Naive thymus-derived CD4-positive, alpha-beta T cell (primary cell): ENCODE measurements at regions not wholly inside any gene's neighbourhood (a gene's known extent, or its start where the extent isn't known, plus 50 kb on each side); places are given as distances from the start of the nearest gene placed in this dataset.

Experiments
- ATAC-seq: fragments of 150-1000 bp; cut with Tn5 transposase; 2 replicates; pipeline ENCODE4 v1.10.0; 2021; ENCODE audit warnings: mild to moderate bottlenecking, moderate library complexity
- CTCF ChIA-PET: fragments of 350-600 bp; sonication (Branson Sonifier 250); formaldehyde crosslinking; loops from one replicate; lab custom pipeline; 2021; ENCODE audit warnings: antibody characterized with exemption; lab: Charles Lee
- POLR2A ChIA-PET: fragments of 350-600 bp; sonication (Branson Sonifier 250); formaldehyde crosslinking; loops from one replicate; lab custom pipeline; 2021; ENCODE audit warnings: antibody characterized with exemption, inconsistent platforms; lab: Charles Lee
- DNase-seq, 9 donors: peaks; one replicate each; pipeline versions ENCODE4 v3.0.0 to v3.0.0-alpha.2; 2020 to 2022; ENCODE audit warnings: mixed read lengths in 1 of 9
- H3K27ac ChIP-seq: one replicate; pipeline ENCODE4 v1.7.0; 2013; ENCODE audit warnings: mild to moderate bottlenecking, low read depth, low read length, moderate library complexity
- H3K27me3 ChIP-seq, 2 donors: one replicate each; pipeline ENCODE4 v1.7.0; 2013; ENCODE audit warnings: low read length in 2 of 2, mild to moderate bottlenecking in 2 of 2, moderate library complexity in 2 of 2; ENCODE audit not compliant: control insufficient read depth in 2 of 2, insufficient read depth in 2 of 2
- H3K36me3 ChIP-seq, 3 experiments: 1 replicate in 2 of 3; 2 replicates in 1 of 3; pipeline ENCODE4 v1.7.0; 2013; ENCODE audit warnings: low read length in 3 of 3, mild to moderate bottlenecking in 3 of 3, moderate library complexity in 1 of 3; ENCODE audit not compliant: insufficient read depth in 3 of 3, control insufficient read depth in 2 of 3
- H3K4me1 ChIP-seq, 2 donors: one replicate each; pipeline ENCODE4 v1.7.0; 2013; ENCODE audit warnings: low read length in 2 of 2, mild to moderate bottlenecking in 2 of 2, moderate library complexity in 1 of 2; ENCODE audit not compliant: control insufficient read depth in 2 of 2, insufficient read depth in 2 of 2
- H3K4me3 ChIP-seq: 2 replicates; pipeline ENCODE4 v1.7.0; 2013; ENCODE audit warnings: mild to moderate bottlenecking, low read length
- H3K9me3 ChIP-seq, 3 experiments: 1 replicate in 2 of 3; 2 replicates in 1 of 3; pipeline ENCODE4 v1.7.0; 2013; ENCODE audit warnings: low read length in 3 of 3; ENCODE audit not compliant: control insufficient read depth in 2 of 3
- H3K27ac Mint-ChIP-seq, 9 donors: one replicate each; pipeline ENCODE4 v1.8.0; 2020 to 2022; ENCODE audit warnings: mixed read lengths in 9 of 9, mild to moderate bottlenecking in 8 of 9, moderate library complexity in 5 of 9, inconsistent platforms in 2 of 9
- H3K27me3 Mint-ChIP-seq, 5 donors: one replicate each; pipeline ENCODE4 v1.8.0; 2021 to 2022; ENCODE audit warnings: mixed read lengths in 5 of 5, mild to moderate bottlenecking in 1 of 5
- H3K36me3 Mint-ChIP-seq, 5 donors: one replicate each; pipeline ENCODE4 v1.8.0; 2020 to 2022; ENCODE audit warnings: mixed read lengths in 5 of 5, mild to moderate bottlenecking in 3 of 5, inconsistent platforms in 1 of 5
- H3K4me1 Mint-ChIP-seq, 7 donors: one replicate each; pipeline ENCODE4 v1.8.0; 2020 to 2022; ENCODE audit warnings: mixed read lengths in 7 of 7, mild to moderate bottlenecking in 3 of 7, inconsistent platforms in 1 of 7
- H3K4me3 Mint-ChIP-seq, 10 donors: one replicate each; pipeline ENCODE4 v1.8.0; 2020 to 2022; ENCODE audit warnings: mild to moderate bottlenecking in 10 of 10, mixed read lengths in 10 of 10, moderate library complexity in 6 of 10, inconsistent platforms in 2 of 10
- H3K9me3 Mint-ChIP-seq, 11 donors: one replicate each; pipeline ENCODE4 v1.8.0; 2020 to 2022; ENCODE audit warnings: mixed read lengths in 11 of 11, mild to moderate bottlenecking in 4 of 11, inconsistent platforms in 1 of 11, moderate library complexity in 1 of 11
- intact Hi-C, 2 donors: fragments of 100-400 bp; cut with micrococcal nuclease; formaldehyde crosslinking; loops; one replicate each; pipeline ENCODE4 v1.15.1; 2023

DNA sequence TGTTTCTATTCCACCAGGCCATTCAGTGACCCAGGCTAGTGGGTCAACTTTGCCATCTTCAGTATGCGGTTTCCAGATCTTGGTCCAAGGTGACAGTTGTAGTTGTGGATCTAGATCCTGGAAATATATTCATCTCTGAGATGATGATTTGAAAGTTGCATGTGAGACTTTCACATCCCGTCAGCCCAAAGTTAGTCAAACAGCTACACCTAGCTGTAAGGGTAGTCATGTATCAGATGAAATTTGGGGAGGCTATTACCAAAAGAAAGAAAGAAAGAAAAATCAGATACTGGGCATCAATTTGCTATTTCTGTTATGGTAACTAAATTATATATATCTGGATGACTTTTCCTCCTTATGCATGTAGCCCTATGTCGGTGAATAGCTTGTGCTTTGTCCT, 259.4 kb upstream of the ARX start:
- no peaks in the 10 kb centered on the region for H3K4me1 ChIP-seq
- Mint-ChIP-seq H3K27me3 (no peaks in the 10 kb centered on the region), H3K36me3 (no peaks in the 10 kb centered on the region), H3K9me3 (peaks cover 0 to 3% (median 0%) of the 10 kb centered on the region in 11 donors), H3K4me1 (no peaks in the 10 kb centered on the region), H3K27ac (no peak overlapping the region), H3K4me3 (no peak overlapping the region)
- DNase-seq (no peak), ATAC-seq (no peak)
- ChIA-PET POLR2A (no interaction called here), CTCF (no interaction called here)
- no peak overlapping the region for H3K27ac ChIP-seq
- intact Hi-C loops = no loop called here
- H3K4me3 ChIP-seq = no peak overlapping the region
- no peaks in the 10 kb centered on the region for H3K27me3 ChIP-seq
- H3K9me3 ChIP-seq = no peaks in the 10 kb centered on the region
- no peaks in the 10 kb centered on the region for H3K36me3 ChIP-seq

DNA sequence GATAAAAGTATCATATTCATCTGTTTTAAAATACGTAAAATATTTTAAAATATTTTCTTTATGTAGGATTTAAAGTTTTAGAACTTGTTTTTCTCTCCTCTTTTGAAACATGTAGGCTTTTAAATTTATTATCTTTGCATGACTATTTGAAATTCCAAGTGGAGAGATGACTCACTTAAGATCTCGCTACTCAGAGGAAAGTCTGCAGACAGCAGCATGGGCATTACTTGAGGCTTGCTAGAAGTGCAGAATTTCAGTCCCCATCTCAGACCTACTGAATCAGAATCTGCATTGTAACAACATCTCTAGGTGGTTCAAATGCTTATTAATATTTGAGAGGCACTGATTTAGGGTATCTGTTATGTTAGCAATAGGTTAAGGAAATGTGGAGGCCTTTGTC, 225.7 kb upstream of the ARX start:
- POLR2A ChIA-PET = no interaction called here
- no peaks in the 10 kb centered on the region for H3K36me3 Mint-ChIP-seq
- CTCF ChIA-PET = no interaction called here
- H3K27ac Mint-ChIP-seq = no peak overlapping the region
- H3K4me1 Mint-ChIP-seq = no peaks in the 10 kb centered on the region
- DNase-seq = no peak
- no peak overlapping the region for H3K27ac ChIP-seq
- H3K36me3 ChIP-seq = no peaks in the 10 kb centered on the region
- H3K4me3 ChIP-seq = no peak overlapping the region
- peaks cover 0 to 4% (median 0%) of the 10 kb centered on the region in 5 donors for H3K27me3 Mint-ChIP-seq
- no peaks in the 10 kb centered on the region for H3K4me1 ChIP-seq
- no peak for ATAC-seq
- H3K9me3 ChIP-seq = no peaks in the 10 kb centered on the region
- intact Hi-C loops = no loop called here
- H3K4me3 Mint-ChIP-seq = no peak overlapping the region
- no peaks in the 10 kb centered on the region for H3K27me3 ChIP-seq
- peaks cover 0 to 4% (median 0%) of the 10 kb centered on the region in 11 donors for H3K9me3 Mint-ChIP-seq

- peaks cover 0 to 3% (median 0%) of the 10 kb centered on the region in 5 donors for H3K27me3 Mint-ChIP-seq
- no peak for DNase-seq
- intact Hi-C loops = no loop called here
- H3K4me1 ChIP-seq = no peaks in the 10 kb centered on the region
- no peak overlapping the region for H3K4me3 ChIP-seq
- ChIA-PET POLR2A (no interaction called here), CTCF (no interaction called here)
- peaks cover 0 to 2% (median 0%) of the 10 kb centered on the region in 11 donors for H3K9me3 Mint-ChIP-seq
- H3K27ac Mint-ChIP-seq = no peak overlapping the region
- H3K36me3 Mint-ChIP-seq = no peaks in the 10 kb centered on the region
- no peaks in the 10 kb centered on the region for H3K4me1 Mint-ChIP-seq
- H3K27me3 ChIP-seq = no peaks in the 10 kb centered on the region
- H3K27ac ChIP-seq = no peak overlapping the region
- ATAC-seq = no peak
- H3K4me3 Mint-ChIP-seq = no peak overlapping the region
- H3K9me3 ChIP-seq = no peaks in the 10 kb centered on the region
- no peaks in the 10 kb centered on the region for H3K36me3 ChIP-seq
Measured at GRCh38 chrX:25226151-25226550, 210.4 kb upstream of the ARX start.

DNA sequence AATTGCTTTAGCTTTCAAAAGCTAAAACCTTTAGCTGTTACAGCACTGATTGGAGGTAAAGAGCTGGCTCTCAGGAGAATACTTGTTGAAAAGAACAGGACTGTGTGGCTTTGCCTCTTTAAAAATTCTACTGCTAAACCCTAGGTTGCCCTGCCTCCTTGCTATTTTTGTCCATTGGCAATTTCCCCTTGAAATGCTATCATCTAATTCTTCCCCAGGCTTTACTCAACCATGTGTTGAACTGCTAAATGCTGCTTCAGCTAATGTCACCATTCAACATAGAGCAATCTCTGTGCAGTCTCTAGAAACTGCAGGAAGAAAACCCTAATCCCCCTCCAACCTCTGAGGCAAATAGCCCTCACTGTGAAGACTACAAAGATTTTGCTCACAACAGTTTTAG, 203.7 kb upstream of the ARX start:
- POLR2A ChIA-PET = no interaction called here
- no peaks in the 10 kb centered on the region for H3K4me1 ChIP-seq
- intact Hi-C loops = no loop called here
- no peaks in the 10 kb centered on the region for H3K27me3 ChIP-seq
- Mint-ChIP-seq H3K4me1 (no peaks in the 10 kb centered on the region), H3K27ac (no peak overlapping the region), H3K36me3 (no peaks in the 10 kb centered on the region), H3K9me3 (peaks cover 0 to 3% (median 0%) of the 10 kb centered on the region in 11 donors), H3K4me3 (no peak overlapping the region), H3K27me3 (peaks cover 0 to 6% (median under 1%) of the 10 kb centered on the region in 5 donors)
- no peak overlapping the region for H3K4me3 ChIP-seq
- H3K36me3 ChIP-seq = no peaks in the 10 kb centered on the region
- CTCF ChIA-PET = no interaction called here
- no peaks in the 10 kb centered on the region for H3K9me3 ChIP-seq
- no peak overlapping the region for H3K27ac ChIP-seq
- DNase-seq (no peak), ATAC-seq (no peak)

- CTCF ChIA-PET = no interaction called here
- H3K4me1 Mint-ChIP-seq = no peaks in the 10 kb centered on the region
- ATAC-seq (no peak), DNase-seq (no peak)
- Histone ChIP-seq H3K27ac (no peak overlapping the region), H3K36me3 (no peaks in the 10 kb centered on the region), H3K9me3 (no peaks in the 10 kb centered on the region), H3K4me1 (no peaks in the 10 kb centered on the region), H3K4me3 (no peak overlapping the region), H3K27me3 (no peaks in the 10 kb centered on the region)
- H3K27ac Mint-ChIP-seq = no peak overlapping the region
- no peaks in the 10 kb centered on the region for H3K36me3 Mint-ChIP-seq
- H3K9me3 Mint-ChIP-seq = peaks cover 0 to 4% (median 0%) of the 10 kb centered on the region in 11 donors
- POLR2A ChIA-PET = no interaction called here
- intact Hi-C loops = no loop called here
- no peak overlapping the region for H3K4me3 Mint-ChIP-seq
- peaks cover 0 to 4% (median 0%) of the 10 kb centered on the region in 5 donors for H3K27me3 Mint-ChIP-seq
Measured at GRCh38 chrX:25213611-25214010, 197.8 kb upstream of the ARX start.

GRCh38 chrX:25207803-25208475, 192.2 kb upstream of the ARX start:
- H3K4me3 ChIP-seq = no peak overlapping the region
- DNase-seq (no peak), ATAC-seq (no peak)
- intact Hi-C loops = no loop called here
- Mint-ChIP-seq H3K4me1 (no peaks in the 10 kb centered on the region), H3K4me3 (no peak overlapping the region), H3K27ac (no peak overlapping the region), H3K9me3 (peaks cover 0 to 2% (median 0%) of the 10 kb centered on the region in 11 donors), H3K27me3 (no peaks in the 10 kb centered on the region), H3K36me3 (no peaks in the 10 kb centered on the region)
- H3K36me3 ChIP-seq = no peaks in the 10 kb centered on the region
- no peaks in the 10 kb centered on the region for H3K9me3 ChIP-seq
- ChIA-PET CTCF (no interaction called here), POLR2A (no interaction called here)
- H3K27me3 ChIP-seq = no peaks in the 10 kb centered on the region
- no peak overlapping the region for H3K27ac ChIP-seq
- H3K4me1 ChIP-seq = no peaks in the 10 kb centered on the region

- no peaks in the 10 kb centered on the region for H3K27me3 Mint-ChIP-seq
Measured at GRCh38 chrX:25206778-25207177, 191.0 kb upstream of the ARX start.

More at GRCh38 chrX:25206778-25207177, 191.0 kb upstream of the ARX start:
- Histone ChIP-seq H3K27ac (no peak overlapping the region), H3K4me3 (no peak overlapping the region), H3K4me1 (no peaks in the 10 kb centered on the region), H3K9me3 (no peaks in the 10 kb centered on the region), H3K27me3 (no peaks in the 10 kb centered on the region), H3K36me3 (no peaks in the 10 kb centered on the region)
- DNase-seq = no peak
- intact Hi-C loops = no loop called here
- no peak overlapping the region for H3K4me3 Mint-ChIP-seq
- H3K9me3 Mint-ChIP-seq = peaks cover 0 to 2% (median 0%) of the 10 kb centered on the region in 11 donors
- ATAC-seq = no peak
- H3K36me3 Mint-ChIP-seq = no peaks in the 10 kb centered on the region
- H3K27ac Mint-ChIP-seq = no peak overlapping the region
- CTCF ChIA-PET = no interaction called here
- POLR2A ChIA-PET = no interaction called here
- no peaks in the 10 kb centered on the region for H3K4me1 Mint-ChIP-seq
